GM12874 (cell line): ENCODE measurements at regions not wholly inside any gene's neighbourhood (a gene's known extent, or its start where the extent isn't known, plus 50 kb on each side); places are given as distances from the start of the nearest gene placed in this dataset.

Experiments used
- CTCF ChIP-seq: IDR thresholded peaks from 2 replicates; pipeline ENCODE4 v1.5.1; 2011; ENCODE audit warnings: low read depth, mild to moderate bottlenecking, control low read depth, low read length, moderate library complexity; ENCODE audit not compliant: insufficient read depth

GRCh38 chr11:38577769-38578168 is 1979.7 kb upstream of the RAG2 start:
- TF ChIP-seq CTCF = no peak

GRCh38 chr11:38562562-38562961 is 1964.5 kb upstream of the RAG2 start:
- TF ChIP-seq CTCF = no peak

GRCh38 chr11:38553148-38553547 is 1955.1 kb upstream of the RAG2 start:
- TF ChIP-seq CTCF = no peak

GRCh38 chr11:38547462-38547861 is 1949.4 kb upstream of the RAG2 start:
- no peak for TF ChIP-seq CTCF

- no peak for TF ChIP-seq CTCF
Measured at GRCh38 chr11:38543986-38544385, 1946.0 kb upstream of the RAG2 start.

GRCh38 chr11:38543311-38543710 is 1945.3 kb upstream of the RAG2 start:
- TF ChIP-seq CTCF = no peak

- TF ChIP-seq CTCF = no peak
Measured at GRCh38 chr11:38538866-38539680, 1941.0 kb upstream of the RAG2 start.
